GM12874 (cell line): ENCODE measurements at regions not wholly inside any gene's neighbourhood (a gene's known extent, or its start where the extent isn't known, plus 50 kb on each side); places are given as distances from the start of the nearest gene placed in this dataset.

Experiments
- TF ChIP-seq, protein P1 (sequence below): IDR thresholded peaks from 2 replicates; pipeline ENCODE4 v1.5.1; 2011; ENCODE audit warnings: low read depth, mild to moderate bottlenecking, control low read depth, low read length, moderate library complexity; ENCODE audit not compliant: insufficient read depth

DNA sequence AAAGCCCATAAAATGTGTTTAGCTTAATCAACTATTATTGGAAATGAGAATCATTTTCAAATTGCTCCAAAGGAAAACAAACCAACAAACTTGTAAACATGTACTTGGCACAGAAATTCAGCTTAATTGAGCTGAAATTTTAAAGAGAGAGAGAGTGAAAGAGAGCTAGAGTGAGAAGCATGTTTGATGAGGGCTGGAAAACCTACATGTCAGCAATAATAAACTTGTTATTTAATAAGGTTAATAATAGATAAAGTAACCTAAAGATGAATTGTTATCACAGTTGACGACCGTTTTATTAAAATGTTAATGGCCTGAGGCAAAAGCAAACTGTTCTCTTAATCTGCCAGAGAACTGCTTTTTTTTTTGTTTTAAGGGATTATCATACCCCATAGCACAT, 496.1 kb downstream of the RNF144B start:
- TF ChIP-seq, protein P1, sequence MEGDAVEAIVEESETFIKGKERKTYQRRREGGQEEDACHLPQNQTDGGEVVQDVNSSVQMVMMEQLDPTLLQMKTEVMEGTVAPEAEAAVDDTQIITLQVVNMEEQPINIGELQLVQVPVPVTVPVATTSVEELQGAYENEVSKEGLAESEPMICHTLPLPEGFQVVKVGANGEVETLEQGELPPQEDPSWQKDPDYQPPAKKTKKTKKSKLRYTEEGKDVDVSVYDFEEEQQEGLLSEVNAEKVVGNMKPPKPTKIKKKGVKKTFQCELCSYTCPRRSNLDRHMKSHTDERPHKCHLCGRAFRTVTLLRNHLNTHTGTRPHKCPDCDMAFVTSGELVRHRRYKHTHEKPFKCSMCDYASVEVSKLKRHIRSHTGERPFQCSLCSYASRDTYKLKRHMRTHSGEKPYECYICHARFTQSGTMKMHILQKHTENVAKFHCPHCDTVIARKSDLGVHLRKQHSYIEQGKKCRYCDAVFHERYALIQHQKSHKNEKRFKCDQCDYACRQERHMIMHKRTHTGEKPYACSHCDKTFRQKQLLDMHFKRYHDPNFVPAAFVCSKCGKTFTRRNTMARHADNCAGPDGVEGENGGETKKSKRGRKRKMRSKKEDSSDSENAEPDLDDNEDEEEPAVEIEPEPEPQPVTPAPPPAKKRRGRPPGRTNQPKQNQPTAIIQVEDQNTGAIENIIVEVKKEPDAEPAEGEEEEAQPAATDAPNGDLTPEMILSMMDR, result no peak

DNA sequence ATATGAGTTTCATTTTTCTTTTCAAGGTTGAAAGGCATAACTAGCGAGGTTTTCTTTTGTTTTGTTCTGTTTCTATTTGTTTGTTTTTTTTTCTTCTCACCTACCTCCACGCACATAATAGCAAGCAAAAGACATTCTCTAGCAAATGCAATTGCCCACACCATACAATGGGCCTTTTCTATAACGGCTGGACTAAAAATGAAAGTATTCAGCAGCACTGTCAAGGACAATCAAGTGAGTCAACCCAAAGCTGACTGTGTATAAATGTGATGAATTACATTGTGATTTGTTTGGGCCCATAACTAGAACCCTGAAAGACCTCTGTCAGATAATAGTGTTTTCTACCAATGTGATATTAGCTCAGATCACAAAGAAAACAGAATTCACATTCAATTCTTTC, 496.7 kb downstream of the RNF144B start:
- TF ChIP-seq, protein P1, result no peak

DNA sequence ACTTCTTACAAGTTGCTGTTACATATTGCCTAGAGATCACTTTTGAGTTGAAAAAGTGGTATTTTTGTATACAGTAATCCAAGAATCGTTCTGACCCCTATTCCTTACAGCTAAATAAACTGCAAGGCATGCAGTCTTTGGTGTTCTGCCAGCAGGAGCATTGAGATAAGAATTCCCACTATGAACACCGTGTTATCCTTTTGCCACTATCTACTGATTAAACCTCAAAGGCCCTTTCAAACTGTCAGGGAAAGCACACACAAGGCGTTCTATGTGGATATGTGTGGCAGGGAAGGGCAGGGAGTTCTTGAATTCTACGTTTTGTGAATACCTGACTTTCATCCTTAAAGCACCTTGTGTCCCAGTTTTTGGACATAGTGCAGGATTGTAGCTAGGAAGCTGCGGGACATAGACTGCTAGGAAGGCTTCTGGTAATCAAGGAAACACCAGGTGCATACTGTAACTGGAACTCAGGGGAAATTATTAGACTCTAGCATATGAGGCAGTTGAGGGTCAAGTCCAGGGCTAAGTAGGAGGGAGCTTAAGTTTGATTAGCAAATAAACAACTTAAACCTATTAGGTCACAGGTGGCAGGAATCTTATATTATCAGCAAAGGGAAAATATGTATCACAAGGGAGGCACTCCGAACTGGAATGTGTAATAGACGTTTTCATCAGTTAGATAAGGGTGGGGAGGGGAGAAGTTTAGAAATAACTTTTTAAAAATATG, 506.6 kb downstream of the RNF144B start:
- TF ChIP-seq, protein P1, result no peak

DNA sequence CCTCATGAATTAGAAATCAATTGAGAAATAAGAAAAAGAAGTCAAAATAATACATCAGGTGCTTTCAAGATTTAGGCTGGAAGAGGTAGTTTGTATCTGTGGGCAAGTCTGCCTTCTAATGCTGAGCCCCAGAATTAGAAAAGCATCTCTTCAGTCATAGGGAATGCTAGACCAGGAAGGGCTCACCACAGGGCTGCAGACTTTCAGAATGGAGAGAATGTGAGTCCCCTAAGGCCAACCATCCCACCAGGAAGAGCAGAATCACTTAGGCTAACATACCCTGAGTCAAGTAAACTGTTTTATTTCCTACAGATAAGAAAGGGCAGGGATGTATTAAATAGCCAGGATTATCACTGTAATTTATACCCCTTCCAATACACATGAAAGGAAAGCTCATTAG, 510.2 kb downstream of the RNF144B start:
- TF ChIP-seq, protein P1, result no peak

DNA sequence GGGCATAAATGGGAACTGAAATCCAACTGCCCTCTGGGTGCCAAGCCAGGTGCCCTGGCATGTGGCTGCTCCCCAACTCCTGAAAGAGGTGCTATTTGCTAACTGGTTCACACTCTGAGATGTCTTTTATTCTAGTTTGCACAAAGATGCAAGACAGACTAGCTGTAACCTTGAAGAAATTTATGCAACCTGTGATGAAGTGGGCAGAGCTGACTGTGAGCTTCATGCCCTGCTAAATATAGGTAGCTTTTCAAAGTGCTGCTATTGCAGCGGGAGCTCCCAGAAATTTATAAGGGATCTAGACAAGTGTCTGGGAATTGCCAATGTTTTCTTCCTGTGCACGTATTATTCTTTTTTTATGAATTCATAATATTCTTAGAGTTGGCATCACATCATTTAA, 517.5 kb downstream of the RNF144B start:
- TF ChIP-seq, protein P1, result no peak

DNA sequence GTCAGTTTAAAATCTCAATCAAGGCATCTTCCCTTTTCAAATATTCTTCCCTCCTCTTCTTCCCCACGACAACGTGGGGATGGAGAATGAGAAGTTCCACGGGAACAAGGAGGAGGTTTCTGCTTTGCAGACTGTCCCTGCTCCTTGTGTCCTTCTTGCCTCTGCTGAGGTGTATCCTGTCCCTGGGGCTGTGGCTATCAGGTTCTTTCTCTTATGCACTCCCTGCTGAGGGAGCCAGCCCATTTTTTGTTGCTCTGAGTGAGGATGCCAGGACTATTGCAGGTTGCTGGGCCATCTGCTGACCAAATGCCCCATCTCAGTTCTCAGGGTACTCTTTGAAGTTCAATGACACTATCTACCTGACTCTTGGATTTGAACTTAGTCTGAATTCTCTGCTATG, 533.6 kb downstream of the RNF144B start:
- TF ChIP-seq, protein P1, result no peak

DNA sequence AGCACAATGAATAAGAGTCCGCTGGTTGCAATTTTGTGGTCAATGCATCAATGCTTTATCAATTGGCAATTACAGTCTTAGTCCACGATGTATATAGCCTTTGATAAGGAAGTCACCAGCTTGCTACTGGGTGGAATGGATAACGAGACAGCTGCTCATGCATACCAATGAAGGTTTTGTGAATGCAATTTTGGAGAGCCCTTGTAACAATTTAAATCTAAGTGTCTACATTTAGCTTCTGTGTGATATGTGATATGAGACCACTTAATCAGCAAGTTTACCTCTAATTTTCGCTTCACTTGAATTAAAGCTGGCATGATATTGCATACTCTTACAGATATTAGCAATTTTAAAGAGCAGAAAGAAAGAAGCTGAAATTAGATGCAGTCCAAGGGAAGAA, 543.9 kb downstream of the RNF144B start:
- TF ChIP-seq, protein P1, result no peak
